DOHH2 (cell line): ENCODE measurements at regions not wholly inside any gene's neighbourhood (a gene's known extent, or its start where the extent isn't known, plus 50 kb on each side); places are given as distances from the start of the nearest gene placed in this dataset.

Experiments
- CTCF ChIP-seq: fragments of 200-600 bp; sonication (generic); IDR thresholded peaks from one replicate; pipeline ENCODE4 v1.5.1; 2014; ENCODE audit warnings: antibody characterized with exemption, mild to moderate bottlenecking, low read depth, low read length; ENCODE audit not compliant: poor library complexity, severe bottlenecking
- EZH2phosphoT487 ChIP-seq: fragments of 200-600 bp; sonication (generic); IDR thresholded peaks from 2 replicates; pipeline ENCODE4 v1.6.1; 2017; ENCODE audit warnings: borderline replicate concordance, mild to moderate bottlenecking, antibody characterized with exemption, low read length, moderate library complexity, mixed read lengths

- TF ChIP-seq CTCF (no peak), EZH2phosphoT487 (no peak)
These were observed 418.2 kb upstream of the ZEB2 start for GRCh38 chr2:144937910-144938709.
